SU-DHL-6 (cell line): ENCODE measurements at regions not wholly inside any gene's neighbourhood (a gene's known extent, or its start where the extent isn't known, plus 50 kb on each side); places are given as distances from the start of the nearest gene placed in this dataset.

Experiments used
- H2AFZ ChIP-seq: fragments of 200-600 bp; sonication (generic); 2 replicates; pipeline ENCODE4 v1.6.1; 2014; ENCODE audit warnings: low read depth, mild to moderate bottlenecking, moderate library complexity, mixed read lengths, antibody characterized with exemption, low read length; ENCODE audit not compliant: severe bottlenecking
- H3F3A ChIP-seq: fragments of 200-600 bp; shearing (Covaris generic); 2 replicates; pipeline ENCODE4 v1.6.0; 2016; ENCODE audit warnings: antibody characterized with exemption, mild to moderate bottlenecking; ENCODE audit not compliant: insufficient read depth
- H3K27ac ChIP-seq: fragments of 200-600 bp; sonication (generic); 2 replicates; pipeline ENCODE4 v1.5.1; 2016; ENCODE audit warnings: low read depth, mild to moderate bottlenecking, low read length, moderate library complexity, mixed read lengths
- H3K27me3 ChIP-seq: fragments of 200-600 bp; sonication (generic), shearing (Covaris generic); 2 replicates; pipeline ENCODE4 v1.6.0; 2014; ENCODE audit warnings: mild to moderate bottlenecking, low read length
- H3K36me3 ChIP-seq: fragments of 200-600 bp; sonication (generic); 2 replicates; pipeline ENCODE4 v1.6.1; 2014; ENCODE audit warnings: mild to moderate bottlenecking, low read length, mixed read lengths
- H3K4me2 ChIP-seq: fragments of 300-600, 200-600 bp; shearing (Covaris generic), sonication (generic); 2 replicates; pipeline ENCODE4 v1.6.0; 2014; ENCODE audit warnings: low read length, low read depth, mild to moderate bottlenecking; ENCODE audit not compliant: poor library complexity, severe bottlenecking
- H3K4me3 ChIP-seq: fragments of 200-600 bp; sonication (generic); 2 replicates; pipeline ENCODE4 v1.5.1; 2014; ENCODE audit warnings: antibody characterized with exemption, low read length, mild to moderate bottlenecking, mixed read lengths; ENCODE audit not compliant: insufficient read depth, poor library complexity, severe bottlenecking
- H3K79me2 ChIP-seq: fragments of 200-600 bp; sonication (generic); 2 replicates; pipeline ENCODE4 v1.6.1; 2014; ENCODE audit warnings: mild to moderate bottlenecking, low read length, moderate library complexity; ENCODE audit not compliant: insufficient read depth
- H3K9ac ChIP-seq: fragments of 200-600 bp; sonication (generic); 2 replicates; pipeline ENCODE4 v1.7.0; 2014; ENCODE audit warnings: mild to moderate bottlenecking, low read length
- H3K9me2 ChIP-seq: fragments of 200-600 bp; sonication (generic); replicated peaks from 2 replicates; pipeline ENCODE4 v1.6.1; 2014; ENCODE audit warnings: low read length; ENCODE audit not compliant: insufficient read depth
- H3K9me3 ChIP-seq: fragments of 200-600 bp; sonication (generic); 2 replicates; pipeline ENCODE4 v1.6.1; 2014; ENCODE audit warnings: low read length, mixed read lengths; ENCODE audit not compliant: insufficient read depth
- H4K20me1 ChIP-seq: fragments of 200-600 bp; sonication (generic); 2 replicates; pipeline ENCODE4 v1.6.1; 2014; ENCODE audit warnings: low read depth, mild to moderate bottlenecking, antibody characterized with exemption, low read length, moderate library complexity, mixed read lengths
- EZH2phosphoT487 ChIP-seq: fragments of 200-600 bp; sonication (generic), shearing (Covaris generic); conservative IDR thresholded peaks from 2 replicates; pipeline ENCODE4 v1.6.1; 2018; ENCODE audit warnings: mild to moderate bottlenecking, antibody characterized with exemption, low read length, moderate library complexity, mixed read lengths
- TF ChIP-seq, protein P1 (sequence below): fragments of 200-600 bp; sonication (generic); IDR thresholded peaks from one replicate; pipeline ENCODE4 v1.5.1; 2017; ENCODE audit warnings: antibody characterized with exemption, mild to moderate bottlenecking, low read length, moderate library complexity; ENCODE audit not compliant: insufficient read depth, poor library complexity, severe bottlenecking

DNA sequence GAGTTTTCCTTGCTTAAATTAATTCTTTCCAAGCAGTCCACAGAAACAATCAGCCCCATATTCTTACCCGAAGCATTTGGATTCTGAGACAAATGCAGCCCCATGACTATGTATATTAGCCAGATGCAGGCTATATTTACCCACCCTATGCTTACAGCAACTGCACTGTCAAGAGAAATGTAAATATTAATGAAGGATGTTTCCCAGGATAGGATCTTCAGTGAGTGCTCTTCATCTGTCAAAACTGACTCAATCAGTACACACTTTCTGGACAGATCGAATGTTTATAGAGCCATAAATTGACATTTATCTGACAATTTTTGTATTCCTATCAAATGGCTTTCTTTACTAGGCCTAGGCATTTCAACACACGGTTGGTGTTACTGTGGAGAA, 725.3 kb upstream of the SEMA6A start:
- no peaks in the 10 kb centered on the region for H3K27me3 ChIP-seq
- no peak overlapping the region for H3K27ac ChIP-seq
- no peaks in the 10 kb centered on the region for H4K20me1 ChIP-seq
- no peak overlapping the region for H3K9ac ChIP-seq
- no peak overlapping the region for H3K4me2 ChIP-seq
- H3K36me3 ChIP-seq: no peaks in the 10 kb centered on the region
- no peaks in the 10 kb centered on the region for H3F3A ChIP-seq
- no peak overlapping the region for H2AFZ ChIP-seq
- H3K4me3 ChIP-seq: no peak overlapping the region
- no peaks in the 10 kb centered on the region for H3K79me2 ChIP-seq
- H3K9me3 ChIP-seq: no peaks in the 10 kb centered on the region
- no peak for TF ChIP-seq EZH2phosphoT487
- TF ChIP-seq, protein P1, sequence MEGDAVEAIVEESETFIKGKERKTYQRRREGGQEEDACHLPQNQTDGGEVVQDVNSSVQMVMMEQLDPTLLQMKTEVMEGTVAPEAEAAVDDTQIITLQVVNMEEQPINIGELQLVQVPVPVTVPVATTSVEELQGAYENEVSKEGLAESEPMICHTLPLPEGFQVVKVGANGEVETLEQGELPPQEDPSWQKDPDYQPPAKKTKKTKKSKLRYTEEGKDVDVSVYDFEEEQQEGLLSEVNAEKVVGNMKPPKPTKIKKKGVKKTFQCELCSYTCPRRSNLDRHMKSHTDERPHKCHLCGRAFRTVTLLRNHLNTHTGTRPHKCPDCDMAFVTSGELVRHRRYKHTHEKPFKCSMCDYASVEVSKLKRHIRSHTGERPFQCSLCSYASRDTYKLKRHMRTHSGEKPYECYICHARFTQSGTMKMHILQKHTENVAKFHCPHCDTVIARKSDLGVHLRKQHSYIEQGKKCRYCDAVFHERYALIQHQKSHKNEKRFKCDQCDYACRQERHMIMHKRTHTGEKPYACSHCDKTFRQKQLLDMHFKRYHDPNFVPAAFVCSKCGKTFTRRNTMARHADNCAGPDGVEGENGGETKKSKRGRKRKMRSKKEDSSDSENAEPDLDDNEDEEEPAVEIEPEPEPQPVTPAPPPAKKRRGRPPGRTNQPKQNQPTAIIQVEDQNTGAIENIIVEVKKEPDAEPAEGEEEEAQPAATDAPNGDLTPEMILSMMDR: no peak
- H3K9me2 ChIP-seq: no peaks in the 10 kb centered on the region

DNA sequence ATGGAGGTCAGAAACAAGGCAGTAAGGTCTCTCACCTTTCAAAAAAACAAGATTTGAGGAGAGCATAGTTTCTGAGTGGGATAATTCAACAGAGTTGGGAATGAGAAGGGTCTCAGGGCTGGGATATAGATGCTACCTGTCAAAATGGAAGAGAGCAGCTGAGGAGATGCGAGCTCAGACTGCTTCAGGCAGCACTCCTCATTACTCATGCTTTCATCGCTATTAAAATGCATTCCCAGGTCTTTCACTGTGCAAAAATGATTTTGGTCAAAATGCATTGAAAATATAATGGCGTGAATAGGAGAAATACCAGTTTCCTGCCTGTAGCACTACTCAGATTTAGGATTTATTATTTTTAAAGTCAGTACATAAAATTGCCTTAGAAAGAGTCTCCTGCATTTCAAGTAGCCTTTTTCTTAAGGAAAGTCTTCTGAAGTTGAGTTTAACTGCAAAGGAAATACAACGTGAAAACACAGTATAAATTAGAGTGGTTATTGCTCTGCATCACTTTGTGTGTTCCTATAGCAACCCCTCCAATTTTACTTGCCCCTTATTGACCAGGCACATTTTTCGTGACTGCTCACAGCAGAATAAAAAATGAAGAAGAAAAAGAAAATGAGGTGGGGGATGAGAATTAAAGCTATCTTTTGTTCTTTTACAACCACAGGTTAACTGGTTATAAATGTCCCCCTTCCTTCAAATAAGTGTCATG, 724.8 kb upstream of the SEMA6A start:
- Histone ChIP-seq H3K9me3 (no peaks in the 10 kb centered on the region), H3K79me2 (no peaks in the 10 kb centered on the region), H3K9me2 (no peaks in the 10 kb centered on the region), H3K9ac (no peak overlapping the region), H3K36me3 (no peaks in the 10 kb centered on the region), H3K27me3 (no peaks in the 10 kb centered on the region), H3F3A (no peaks in the 10 kb centered on the region), H3K4me2 (no peak overlapping the region), H3K27ac (no peak overlapping the region), H4K20me1 (no peaks in the 10 kb centered on the region), H2AFZ (no peak overlapping the region), H3K4me3 (no peak overlapping the region)
- no peak for TF ChIP-seq EZH2phosphoT487
- TF ChIP-seq, protein P1: no peak

DNA sequence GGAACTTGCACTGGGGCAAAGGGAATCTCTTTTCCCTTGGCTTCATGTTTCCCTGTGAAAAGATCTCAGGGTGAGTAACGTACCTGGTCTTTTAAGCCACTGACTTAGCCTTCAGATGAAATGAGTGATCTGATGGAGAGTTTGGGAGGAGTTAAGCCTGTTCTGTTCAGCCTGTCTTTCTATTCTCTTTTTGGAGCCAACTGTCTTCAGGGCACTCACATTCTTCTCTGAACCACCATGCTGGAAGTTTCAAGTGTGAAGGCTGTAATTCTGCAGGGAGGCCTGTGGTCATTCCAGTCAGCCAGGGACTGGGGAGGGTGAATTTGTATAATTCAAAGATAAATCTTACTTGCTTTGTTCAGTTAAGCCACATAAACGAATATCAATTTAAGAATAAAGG, 722.2 kb upstream of the SEMA6A start:
- H3K4me3 ChIP-seq: no peak overlapping the region
- H3F3A ChIP-seq: no peaks in the 10 kb centered on the region
- H3K36me3 ChIP-seq: no peaks in the 10 kb centered on the region
- no peaks in the 10 kb centered on the region for H3K9me2 ChIP-seq
- H3K27me3 ChIP-seq: no peaks in the 10 kb centered on the region
- H3K79me2 ChIP-seq: no peaks in the 10 kb centered on the region
- H3K9ac ChIP-seq: no peak overlapping the region
- H3K4me2 ChIP-seq: no peak overlapping the region
- H3K27ac ChIP-seq: no peak overlapping the region
- no peaks in the 10 kb centered on the region for H4K20me1 ChIP-seq
- no peak for TF ChIP-seq EZH2phosphoT487
- TF ChIP-seq, protein P1: no peak
- no peak overlapping the region for H2AFZ ChIP-seq
- H3K9me3 ChIP-seq: no peaks in the 10 kb centered on the region
